HPDE6-E6E7 (cell line): ENCODE measurements at regions not wholly inside any gene's neighbourhood (a gene's known extent, or its start where the extent isn't known, plus 50 kb on each side); places are given as distances from the start of the nearest gene placed in this dataset.

ENCODE experiments used
- DNase-seq: peaks from one replicate; pipeline ENCODE4 v3.0.0; 2011; ENCODE audit warnings: missing footprints; ENCODE audit errors: extremely low spot score

DNA sequence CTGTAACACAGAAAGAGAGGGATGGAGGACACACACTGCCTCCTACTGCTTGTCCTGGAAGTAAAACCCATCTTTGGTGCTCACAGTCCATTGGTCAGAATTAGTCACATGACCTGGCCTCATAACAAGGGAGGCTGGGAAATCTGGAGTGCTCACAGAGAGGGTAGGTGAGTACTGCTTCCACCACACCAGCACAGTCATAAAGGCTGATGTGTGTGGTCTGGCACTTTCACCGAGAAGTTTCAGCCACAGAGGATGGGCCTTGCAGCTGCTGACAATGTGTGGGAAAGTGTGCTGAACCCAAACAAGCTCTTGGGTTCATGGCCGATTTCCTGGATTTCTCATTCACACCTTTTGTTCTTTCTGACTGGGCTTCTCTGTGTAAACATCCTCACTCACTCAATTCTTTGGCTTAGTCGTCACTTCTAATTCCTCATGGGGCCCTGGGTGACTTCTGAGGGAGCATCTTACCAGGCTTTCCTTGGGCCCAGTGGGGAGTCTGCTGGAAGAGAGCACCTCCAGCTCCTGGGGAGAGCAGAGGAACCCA is 100.7 kb downstream of the ASB7 start:
- no peak for DNase-seq

DNA sequence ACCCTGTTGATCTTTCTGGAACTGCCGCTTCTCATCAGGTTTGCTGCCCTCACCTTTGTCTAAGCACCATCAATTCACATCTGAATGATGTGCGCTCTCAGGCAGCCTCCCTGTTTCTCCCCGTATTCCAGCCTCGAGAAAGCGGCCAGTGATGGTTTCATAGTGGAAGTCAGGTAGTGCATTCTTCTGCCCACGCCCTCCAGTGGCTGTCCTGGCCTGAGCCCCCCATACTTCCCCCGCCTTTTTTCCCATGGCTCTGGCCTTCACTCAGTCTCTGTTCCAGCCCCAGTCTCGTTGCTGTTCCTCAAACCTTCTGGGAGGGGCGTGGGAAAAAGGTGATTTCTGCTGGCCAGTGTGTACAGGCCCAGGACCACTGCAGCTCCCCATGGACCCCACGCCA is 101.3 kb downstream of the ASB7 start:
- no peak for DNase-seq

DNA sequence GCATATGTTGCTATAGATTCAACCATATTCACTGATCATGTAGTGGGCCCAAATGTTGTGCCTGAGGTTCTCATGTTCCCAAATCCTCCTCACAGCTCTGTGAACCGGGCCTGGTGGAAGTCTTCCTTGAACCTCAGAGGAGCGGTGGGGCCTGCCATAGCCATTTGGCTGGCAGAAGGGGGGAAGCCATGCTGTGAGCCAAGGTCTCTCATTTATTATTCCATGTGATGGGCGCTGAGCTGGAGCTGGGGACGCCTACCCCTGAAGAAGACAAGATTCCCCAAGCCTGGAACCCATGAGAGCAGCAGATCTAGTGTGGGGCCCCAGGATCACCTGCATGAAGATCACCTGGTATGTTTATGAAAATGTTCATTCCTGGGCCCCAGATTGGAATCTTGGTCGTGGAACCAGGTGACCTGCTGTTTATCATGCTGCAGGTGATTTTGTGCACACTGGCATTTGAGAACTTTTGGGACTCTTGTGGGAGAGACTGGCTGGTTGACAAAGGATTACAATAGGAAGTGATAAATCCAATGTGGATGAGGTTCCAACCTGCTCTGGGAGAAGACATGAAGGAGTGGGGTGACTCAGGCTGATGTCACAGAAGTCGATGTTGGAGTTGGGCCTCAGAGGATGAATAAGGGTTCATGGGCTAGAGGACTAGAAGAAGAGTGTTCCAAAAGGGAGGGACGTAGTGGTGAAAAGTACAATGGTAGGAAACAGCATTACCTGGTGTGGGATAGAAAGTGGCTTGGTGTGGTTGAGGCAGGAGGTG is 102.1 kb downstream of the ASB7 start:
- DNase-seq = peak; percentile 72

DNA sequence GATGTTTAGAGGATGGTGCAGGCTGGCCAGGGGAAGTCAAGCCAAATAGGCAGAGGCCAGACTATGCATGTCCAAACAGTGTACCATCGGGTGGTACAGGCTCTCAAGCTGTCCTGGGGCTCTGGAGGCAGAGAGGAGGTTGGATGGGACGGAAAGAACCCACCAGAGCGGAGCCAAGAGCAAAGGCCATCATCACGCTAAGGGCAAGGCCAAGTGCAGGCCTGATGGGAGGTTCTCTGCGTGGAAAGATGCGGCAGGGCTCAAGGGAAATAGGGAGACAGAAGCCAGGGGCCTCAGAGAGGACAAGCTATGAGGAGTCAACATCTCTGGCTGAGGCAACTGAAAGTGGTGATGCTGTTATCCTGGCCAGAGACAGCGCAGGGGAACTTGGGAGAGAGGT is 102.7 kb downstream of the ASB7 start:
- no peak for DNase-seq

DNA sequence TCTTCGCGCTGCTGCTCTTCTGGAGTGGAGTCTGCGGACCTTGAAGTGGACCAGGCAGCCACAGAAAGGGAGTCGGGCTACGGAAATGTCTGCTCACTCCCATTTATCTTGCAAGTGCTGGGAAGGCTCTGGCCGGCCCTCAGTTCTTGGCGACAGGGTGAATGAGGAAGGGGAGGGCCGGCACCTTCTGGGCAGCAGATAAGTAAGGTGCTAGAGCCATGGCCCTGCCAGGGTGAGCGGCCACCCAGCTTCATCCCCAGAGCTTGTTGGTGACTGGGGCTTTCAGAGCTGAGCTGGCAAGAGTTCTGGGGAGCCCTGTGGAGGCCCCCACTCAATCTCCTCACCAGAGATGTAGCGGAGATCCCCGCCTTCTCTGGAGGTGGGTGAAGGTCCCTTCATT is 103.5 kb downstream of the ASB7 start:
- no peak for DNase-seq

DNA sequence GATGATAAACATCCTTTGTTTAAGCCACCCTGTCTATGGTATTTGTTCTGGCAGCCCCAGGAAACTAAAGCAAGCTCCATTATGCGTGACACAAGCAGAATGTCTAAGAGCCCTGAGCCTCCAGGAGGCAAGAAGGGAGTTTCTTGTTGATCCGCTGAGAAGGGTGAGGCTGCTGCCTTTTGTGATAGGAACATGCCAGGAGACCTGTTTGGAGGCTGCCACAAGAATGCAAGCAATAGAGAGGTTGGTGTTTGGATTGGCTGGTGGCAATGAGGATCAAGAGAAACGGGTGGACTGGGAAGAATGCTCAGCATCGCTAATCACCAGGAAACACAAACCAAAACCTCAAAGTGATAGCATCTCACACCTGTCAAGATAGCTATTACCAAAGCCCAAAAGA is 104.8 kb downstream of the ASB7 start:
- no peak for DNase-seq

DNA sequence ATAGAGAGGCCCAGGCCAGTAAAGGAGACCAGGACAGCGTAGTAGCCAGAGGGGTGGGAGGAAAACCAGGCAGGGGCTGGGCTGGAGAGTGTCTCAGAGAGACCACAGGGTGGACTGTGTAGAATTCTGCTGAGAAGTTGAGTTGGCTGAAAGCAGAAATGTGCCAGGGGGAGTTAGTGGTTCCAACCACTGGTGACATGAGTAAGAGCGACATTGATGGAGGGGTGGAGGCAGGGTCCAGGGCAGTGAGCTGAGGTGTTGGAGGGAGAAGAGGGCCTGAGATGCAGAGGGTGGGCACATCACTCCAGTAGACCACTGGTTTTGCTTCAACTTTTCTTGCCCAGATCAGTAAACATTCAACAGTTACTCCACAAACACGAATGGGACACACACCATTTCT is 106.5 kb downstream of the ASB7 start:
- DNase-seq = no peak

DNA sequence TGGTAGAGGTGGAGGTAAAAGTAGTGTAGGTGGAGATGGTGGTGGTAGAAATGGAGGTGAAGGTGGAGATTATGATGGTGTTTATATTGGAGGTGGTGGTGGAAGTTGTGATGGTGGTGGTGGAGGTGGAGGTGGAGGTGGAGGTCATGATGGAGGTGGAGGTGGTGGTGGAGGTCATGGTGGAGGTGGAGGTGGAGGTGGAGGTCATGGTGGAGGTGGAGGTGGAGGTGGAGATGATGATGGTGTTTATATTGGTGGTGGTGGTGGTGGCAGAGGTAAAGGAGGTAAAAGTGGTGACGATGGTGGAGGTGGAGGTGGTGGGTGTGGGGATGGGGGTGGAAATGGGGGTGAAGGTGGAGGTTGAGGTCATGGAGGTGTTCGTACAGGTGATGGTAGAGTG is 107.8 kb downstream of the ASB7 start:
- no peak for DNase-seq

DNA sequence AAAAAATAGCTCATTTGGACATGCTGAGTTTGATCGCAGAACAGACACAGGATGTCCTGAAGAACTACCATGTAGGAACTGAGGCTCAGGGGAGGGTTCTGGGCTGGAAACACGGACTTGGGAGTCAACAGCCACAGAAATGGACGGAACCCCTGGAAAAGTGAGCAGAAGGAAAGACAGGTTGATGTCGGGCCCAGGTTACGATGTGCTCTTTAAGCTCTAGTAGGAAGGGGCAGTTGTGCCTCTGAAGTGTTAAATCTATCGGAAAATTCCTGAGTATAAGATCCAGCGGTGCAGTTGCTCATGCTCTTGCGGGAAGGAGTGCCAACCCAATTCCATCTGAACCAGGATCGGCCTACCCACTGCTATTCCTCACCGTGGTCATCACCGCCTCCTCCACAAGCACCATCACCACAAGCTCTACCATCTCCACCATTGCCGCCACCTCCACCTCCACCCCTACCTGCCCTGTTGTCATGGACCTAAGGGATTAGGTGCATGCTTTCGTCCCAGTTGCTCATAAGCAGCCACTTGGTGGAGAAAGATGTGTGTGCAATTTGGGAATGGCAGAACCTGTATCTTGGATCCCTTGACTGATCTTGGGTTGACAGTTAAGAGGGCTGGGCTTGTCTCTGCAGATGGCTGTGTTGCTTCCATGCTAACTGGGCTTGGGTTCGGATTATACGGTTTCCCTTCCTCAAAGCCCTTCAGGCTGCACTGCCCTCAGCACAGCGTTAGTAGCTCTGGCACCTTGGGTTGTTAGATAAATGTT is 108.5 kb downstream of the ASB7 start:
- DNase-seq = no peak

DNA sequence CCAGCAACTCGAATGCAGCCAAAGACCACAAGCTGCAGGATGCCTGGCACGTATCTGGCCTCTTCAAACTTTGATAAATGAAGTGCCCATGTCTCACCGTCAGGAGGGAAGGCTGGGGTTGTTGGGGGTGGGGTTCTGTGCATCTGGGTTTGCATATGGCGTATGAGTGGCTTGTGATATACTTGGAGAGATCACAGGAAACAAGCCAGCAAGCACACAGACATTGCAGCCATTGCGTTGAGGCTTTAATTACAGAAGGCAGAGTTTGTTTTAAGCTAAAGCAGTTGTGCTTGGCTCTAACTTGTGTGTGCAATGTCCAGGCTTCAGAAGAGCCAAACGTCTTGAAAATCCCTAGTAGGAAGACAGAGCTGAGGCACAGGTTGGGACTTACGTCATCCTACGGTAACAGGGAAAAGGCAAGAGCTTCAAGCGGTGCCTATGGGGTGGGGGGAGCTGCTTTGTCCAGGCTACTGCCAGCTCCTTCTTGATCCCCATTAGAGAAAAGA is 109.2 kb downstream of the ASB7 start:
- no peak for DNase-seq

DNA sequence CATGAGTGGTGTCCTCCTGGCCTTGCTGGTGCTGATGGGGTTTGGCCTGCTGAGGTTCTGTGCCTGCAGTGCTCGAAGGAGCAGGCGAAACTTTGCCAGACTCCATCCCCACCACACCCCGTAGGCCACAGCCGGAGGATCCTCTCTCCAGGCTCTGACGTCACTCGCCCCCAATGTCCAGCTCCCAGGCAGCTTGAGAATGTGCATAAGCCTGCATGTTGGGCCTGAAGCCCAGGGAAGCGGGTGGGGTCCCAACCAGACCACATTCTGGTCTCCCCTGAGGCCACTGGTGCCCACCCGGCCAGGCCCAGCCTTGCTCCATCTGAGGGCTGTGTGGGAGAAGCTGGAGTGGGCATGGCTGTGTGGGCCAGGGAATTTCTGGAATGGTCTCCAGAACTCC is 109.8 kb downstream of the ASB7 start:
- DNase-seq = no peak

DNA sequence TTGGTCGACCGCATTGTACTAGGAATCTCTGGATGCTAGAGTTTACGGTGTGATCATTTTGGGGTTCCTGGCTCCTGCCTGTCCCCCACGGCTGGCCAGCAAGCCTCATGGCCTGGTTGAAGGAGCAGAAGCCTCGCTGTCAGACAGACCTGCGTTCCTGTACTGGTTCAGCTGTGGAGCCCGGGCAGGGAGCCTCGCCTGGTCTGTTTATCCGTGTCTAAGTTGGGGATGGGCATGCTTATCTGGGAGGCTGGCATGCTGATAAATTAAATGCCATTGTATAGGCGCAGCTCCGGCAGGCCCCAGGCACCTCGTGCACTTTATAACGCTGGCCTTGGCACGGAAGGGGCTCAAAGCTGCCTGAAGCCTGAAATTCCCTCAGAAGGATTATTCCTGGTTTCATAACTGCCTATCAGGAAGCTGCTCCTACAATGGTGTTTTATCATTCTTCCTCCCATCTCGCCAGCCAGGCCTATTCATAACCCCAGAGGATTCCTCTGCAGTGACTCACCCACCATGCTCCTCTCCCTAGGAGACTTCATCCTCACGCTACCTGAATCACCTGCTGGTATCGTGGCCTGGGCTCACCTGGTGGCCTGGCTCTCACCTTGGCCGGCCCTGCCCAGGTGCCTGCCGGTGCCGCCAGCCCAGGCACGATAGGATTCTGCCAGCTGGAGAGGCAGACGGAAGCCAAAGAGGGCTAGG is 110.9 kb downstream of the ASB7 start:
- peak; percentile 98 for DNase-seq

DNA sequence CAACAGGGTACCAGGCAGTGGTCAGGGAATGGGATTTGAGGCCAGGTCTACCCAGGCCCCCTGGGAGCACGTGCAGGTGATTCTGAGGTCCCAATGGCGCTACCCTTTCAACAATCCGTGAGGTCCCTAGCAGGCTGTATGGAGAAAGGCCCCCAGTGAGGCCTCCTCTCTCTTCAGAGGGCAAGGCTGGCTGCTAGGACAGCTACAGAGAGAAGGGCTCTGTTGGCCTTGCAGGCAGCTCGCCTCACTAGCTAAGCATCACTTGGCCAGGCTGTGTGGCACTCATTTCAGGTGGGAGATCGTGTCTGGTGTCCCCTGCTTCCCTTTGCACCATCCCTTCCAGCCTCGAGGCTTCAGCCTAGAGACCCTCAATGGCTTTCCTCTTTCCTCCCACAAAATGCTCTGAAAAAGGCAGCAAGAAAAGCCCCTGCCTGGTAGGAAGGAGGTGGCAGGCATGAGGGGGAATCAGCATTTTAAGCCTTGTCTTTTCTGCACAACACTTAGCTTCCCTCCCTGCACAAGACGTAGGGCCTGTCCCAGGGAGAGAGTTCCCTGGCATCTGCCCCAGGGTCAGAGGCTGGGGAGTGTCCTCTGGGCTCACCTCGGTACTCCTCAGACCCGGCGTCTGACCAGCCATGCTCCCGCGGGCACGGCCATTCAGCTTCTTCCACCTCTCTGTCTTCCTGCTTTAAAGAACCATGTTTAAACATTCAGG is 111.8 kb downstream of the ASB7 start:
- no peak for DNase-seq

DNA sequence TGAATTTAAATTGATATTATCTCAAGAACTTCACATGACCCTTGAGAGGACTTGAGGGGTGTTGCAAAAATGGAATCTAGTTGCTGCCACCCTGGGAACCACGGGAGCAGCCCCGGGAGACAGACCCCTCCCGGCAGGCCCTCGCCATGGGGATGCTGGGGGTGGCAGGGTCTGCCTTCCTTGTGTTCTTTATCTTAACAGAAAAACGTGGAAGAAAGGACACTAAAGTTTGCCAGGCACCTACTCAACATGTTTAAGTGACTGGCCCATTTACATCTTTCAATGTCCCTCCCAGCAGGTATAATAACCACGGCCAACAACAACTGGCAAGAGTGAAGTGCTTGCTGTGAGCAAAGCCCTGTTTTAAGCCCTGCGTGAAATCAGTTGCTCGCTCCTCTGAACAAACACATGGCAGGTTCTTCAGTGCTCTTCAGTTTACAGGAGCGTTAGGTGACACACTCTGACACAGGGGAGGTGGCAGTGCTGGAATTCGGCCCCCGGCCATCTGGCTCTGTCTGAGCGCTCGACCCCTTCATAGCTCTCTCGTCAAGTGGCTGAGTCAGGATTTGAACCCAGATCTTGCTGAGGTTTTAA is 112.5 kb downstream of the ASB7 start:
- DNase-seq = no peak

DNA sequence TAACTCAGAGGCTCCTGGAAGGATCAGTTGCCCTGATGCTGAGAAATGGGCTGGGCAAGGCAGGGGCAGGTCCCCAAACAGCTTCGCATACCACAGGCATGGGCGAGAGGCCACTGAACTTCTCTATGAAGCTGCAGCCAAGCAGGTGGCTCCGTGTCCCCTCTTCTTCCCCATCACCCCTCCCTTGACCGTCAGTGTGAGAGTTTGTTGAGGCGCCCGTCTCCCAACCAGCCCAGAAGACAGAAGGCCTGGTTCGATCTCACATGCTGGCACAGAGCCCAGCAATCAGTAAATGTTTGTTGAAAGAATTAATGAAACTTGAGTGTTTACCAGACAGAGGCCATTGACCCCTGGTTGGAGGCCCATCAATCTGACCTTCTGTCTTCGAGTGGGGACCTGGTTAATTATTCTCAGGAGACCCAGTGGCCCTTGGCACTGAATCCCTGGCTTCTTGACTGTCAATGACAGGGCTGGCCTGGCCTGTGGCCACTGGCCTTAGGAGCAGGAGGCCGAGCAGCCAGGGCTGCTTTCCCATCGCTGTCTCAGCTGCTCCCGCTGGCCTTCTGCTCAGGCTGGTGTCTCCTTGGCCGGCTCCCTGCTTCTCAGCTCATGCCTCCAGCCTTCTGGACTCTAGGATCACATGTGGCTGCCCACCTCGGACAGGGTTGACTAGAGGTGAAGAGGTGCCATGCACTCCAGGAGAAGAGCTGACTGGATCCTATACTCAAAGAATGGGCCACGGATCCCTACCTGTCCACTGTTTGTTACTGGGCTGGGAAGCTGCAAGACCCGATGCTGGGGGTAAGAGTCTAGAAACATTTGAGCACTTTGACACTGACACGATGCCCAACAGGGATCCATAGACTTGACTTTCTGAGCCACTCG is 113.4 kb downstream of the ASB7 start:
- no peak for DNase-seq

DNA sequence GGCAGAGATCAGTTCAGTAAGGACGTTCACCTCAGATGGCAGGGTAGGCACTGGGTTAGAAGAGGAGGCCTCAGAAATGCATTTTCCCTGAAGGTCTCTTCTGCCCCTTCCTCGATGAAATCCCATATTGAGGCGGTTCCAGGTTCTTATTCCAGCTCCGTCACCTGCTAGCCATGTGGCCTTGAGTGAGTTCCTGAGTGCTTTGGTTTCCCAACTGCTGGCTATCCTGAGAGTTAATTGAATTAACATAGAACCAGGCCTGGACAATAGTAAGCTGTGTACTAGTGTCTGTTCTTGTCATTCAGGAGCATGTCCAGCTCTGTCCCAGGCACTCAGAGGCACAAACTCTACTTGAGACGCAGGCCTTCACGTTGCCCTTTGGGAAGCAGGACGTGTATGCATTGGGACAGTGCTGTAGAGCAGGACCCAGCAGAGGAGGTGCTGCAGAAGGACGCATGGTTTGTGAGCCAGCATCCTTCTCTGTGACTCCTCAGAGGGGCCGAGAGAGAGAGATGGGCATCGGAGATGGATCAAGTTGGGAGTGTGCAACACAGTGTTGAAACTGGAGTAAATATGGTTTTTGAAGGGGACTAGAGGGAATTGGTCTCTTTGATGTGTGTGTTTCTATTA is 114.2 kb downstream of the ASB7 start:
- DNase-seq = no peak

DNA sequence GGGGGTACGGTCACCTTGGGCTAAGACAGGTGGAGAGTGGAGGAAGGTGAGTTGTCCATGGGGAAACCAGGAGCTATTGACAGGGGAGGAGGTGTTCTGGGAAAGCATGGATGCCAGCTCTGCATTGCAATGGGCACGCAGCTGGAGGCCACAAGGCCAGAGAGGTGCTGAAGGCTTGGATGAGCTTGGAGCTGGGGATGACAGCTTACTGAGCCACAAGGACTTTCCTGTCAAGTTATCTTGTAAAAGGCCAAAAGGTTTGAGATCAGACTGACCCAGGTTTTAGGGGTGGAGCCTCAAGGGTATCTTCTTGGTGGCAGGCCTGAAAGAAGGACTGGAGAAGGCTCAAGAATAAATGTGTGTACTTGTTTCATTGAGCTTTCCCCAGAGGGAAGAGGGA is 115.2 kb downstream of the ASB7 start:
- no peak for DNase-seq

DNA sequence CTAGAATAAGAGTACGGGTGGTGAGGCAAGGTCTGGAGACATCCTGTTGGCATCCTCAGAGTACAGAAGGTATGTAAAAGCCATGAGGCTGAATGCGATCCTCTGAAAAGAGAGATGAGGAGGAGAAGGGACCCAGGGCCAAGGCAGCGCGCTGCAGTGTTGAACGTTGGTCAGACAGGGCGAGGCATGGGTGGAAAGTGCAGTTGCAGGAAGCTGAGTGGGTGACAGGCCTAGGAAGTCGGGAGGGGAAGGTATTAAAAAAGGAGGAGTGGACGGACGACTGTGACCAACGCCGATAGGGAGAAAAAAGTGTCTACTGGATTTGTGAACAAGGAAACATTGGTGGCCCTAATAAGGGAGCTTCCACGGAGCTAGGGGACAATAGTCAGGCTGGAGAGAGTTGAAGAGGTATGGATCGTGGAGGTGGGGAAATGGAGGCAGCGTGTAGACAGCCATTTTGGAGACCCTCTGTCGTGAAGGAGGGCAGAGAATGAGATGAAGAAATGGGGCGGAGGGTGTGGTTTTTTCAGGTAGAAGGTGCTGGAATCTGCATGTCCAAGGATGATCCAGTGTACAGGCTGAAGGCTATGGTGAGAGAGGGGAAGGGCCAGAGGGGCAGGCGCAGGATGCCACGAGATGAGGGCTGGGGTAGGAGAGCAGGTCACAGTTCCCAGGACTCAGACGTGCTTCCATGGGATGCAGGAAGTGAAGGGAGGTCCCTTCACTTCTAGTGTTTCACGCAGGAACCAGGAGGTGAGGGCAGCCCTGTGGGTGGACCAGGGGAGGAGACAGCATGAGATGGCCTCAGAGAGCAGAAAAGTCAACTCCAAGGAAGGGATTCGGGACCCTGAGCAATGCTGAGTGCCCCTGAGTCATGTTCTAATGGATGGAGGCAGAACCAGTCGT is 115.9 kb downstream of the ASB7 start:
- DNase-seq = no peak
